ENCODE measurements at regions not wholly inside any gene's neighbourhood (a gene's known extent, or its start where the extent isn't known, plus 50 kb on each side); places are given as distances from the start of the nearest gene placed in this dataset.

DNA sequence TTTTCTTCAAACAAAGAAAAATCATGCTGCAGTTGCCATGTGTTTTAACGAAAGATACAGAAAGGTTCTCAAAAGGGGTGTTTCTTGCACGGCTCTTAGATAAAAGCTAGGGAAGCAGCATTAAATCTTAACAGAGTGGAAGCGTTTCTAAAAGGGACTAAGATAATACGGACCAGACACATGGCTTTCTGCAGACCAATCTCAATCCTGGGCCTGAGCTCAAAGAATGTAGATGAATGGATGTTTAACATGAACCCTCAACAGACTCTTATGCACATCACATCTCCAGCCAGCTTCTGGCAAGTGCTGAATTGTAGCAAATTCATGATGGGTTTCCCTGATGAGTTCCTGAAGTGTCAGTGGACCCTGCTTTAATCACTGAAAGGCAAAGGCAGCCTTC is 80.2 kb upstream of the COX10 start:
- no peak for DNase-seq (ENCODE audit: low read depth in 2 of 2)

DNA sequence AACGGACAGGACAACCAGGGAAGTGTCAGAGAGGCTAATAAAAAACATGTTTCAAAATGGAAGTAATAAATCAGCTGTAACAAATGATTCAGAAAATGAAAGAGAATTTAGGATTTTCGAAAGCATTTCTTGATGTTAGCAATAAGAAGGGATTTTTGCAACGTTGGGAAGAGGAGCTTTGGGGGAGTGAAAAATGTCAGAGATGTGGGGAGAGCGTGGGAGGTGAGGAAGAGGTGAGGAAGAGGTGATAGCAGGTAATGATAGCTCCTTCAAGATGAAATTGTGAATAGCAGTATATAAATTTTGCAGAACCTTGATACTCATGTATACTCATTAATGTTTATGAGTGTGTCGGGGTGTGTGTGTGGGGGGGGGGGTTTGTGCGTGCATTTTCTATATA is 76.2 kb upstream of the COX10 start:
- no peak for DNase-seq (ENCODE audit: low read depth in 2 of 2)

DNA sequence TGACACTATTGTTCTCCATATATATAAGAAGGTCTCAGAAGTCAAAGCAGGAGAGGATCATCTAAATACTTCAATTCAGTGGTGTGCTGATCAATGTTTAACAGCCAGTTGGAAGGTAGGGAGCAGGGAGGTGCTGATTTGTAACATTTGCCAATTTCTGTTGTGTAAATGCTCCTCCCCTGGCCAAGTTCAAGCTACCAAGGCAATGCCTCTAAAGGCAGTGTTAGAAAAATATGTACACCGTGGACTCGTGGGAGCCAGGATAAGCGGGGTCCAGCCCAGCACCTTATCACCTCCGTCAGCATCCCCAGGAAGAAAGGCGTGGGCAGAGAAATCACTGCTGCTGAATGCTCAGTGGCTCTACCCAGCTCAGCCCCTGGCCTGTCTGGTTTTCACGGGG is 75.3 kb upstream of the COX10 start:
- no peak for DNase-seq (ENCODE audit: low read depth in 2 of 2)

DNA sequence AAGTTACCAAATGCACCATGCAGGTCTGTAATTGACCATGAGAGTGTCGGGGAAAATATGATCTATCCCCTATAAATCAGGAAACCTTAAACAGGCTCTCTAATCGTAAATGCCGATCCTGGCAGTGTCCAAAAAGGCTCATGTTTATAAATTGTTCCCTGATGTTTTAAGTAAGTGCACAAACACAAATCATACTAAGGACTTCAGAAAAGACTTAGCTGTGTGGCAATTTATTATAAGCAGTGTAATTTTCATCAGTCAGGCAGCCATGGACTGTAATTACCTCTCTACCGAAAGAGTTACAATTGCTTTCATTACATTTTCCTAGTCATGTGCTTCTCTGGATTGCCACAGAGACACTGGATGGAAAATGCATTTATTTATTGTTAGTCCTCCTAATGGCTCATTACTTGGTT is 73.4 kb upstream of the COX10 start:
- DNase-seq (ENCODE audit: low read depth in 2 of 2): no peak

DNA sequence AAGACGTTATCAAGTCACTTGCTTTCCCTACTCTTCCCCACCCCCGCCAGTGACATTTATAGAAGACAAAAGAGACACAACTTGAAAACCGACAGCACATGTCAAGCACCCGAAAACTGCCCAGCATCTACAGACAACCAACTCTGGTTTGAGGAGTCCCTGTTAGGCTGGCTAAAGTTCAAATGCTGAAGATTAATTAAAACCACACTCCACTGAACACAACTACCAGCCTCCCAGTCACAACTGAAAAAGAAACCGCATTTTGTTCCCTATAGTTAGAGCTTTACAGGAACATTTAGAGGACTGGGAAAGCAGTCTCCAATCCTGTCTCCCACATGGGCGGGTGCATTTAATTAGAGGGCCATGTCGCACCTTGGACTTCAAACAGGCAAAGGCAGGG is 73.0 kb upstream of the COX10 start:
- no peak for DNase-seq (ENCODE audit: low read depth in 2 of 2)

DNA sequence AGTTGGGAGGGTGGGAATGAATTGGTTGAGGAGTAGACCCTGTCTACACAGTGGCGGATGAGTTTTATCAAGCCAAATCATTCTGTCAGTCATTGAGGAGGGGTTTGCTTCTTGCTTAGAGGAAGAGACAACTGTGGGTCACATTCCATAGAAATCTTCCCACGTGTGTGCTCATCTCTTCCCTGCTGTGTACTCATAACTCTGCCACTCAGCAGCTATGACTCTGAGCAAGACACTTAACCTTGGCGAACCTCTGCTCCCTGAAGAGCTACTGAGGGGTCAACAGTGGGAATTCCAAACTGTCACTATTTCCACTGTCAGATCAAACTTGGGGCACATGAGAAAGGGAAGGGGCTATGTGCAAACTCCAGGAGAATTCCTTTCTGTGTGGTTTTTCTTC is 72.6 kb upstream of the COX10 start:
- DNase-seq (ENCODE audit: low read depth in 2 of 2): no peak

DNA sequence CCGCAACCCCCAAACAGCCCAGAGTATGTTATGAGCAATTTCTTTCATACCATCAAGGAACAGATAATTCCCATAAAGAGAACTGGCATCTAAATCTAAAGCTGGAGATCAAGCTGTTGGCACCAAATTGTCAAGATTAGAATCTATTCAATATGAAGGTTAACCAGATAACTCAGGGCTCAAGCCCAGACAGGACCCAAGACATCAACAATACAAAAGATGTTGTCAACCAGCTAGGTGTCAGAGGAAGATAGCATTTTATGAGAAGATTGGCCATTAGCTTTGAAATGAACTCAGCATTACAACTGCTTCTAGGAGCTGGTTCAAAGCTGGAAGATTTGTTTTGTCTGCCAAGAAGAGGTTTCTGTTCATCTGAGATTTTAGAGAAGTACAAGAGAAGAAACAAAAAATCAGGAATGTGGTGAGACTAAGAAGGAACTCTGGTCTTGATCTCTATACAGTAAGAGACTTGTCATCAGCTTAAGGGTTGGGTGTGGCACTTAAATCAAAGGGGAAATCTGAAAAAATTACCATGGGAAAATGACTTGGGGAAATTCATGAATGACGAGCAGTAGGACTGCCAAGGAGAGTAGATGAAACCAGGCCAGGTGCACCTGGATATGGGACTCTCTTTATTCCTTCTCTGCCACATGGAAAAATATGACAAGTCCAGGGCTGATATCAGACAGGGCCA is 64.2 kb upstream of the COX10 start:
- no peak for DNase-seq (ENCODE audit: low read depth in 2 of 2)

DNA sequence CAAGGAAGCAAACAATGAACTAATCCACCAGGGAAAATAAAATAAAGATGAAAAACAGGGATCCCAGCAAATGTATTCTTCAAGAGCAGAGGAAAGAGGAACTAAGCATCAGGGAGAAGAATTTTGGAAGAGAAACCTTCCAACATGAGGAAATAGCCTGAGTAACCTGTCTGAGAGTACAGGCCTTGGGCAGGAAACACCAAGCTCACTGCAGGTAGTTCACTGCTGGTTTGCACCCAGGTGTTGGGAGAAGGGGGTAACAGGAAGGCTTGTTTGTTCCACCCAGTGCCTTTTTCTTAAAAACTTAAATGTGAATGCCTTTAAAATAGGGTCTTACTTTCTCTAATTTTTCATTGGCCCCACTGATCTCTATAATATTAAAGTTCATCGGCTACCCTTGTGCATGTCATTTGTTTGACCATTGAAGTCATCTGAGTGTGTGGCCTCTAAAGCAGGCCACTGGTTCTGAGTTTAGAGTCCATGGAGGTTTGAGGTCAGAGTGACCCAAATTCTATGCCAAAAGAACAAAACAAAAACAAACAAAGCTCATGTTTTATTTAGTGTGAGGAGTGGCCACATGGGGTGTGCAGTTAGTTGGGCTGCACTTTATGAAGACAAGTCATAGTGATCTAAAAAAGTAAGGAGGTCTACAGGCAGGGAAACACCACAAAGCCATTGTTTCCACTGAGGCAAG is 62.9 kb upstream of the COX10 start:
- no peak for DNase-seq (ENCODE audit: low read depth in 2 of 2)

DNA sequence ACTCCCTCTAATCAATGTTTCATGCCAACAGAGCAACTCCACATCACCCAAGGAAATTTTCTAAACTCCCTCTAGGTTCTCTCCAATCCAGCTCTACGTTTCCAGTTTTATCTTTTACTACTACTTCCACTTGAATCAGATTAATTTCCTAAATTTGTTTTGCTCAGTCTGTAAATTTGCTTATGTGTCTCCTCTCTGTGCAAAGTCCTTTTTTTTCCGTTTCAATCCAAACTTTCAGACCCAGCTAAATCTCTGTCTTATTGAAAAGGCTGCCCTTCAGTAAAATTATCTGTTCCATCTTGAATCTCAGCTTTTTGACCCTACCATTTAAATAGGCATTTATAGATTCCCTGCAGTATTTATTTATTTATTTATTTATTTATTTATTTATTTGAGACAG is 61.4 kb upstream of the COX10 start:
- DNase-seq (ENCODE audit: low read depth in 2 of 2): no peak

DNA sequence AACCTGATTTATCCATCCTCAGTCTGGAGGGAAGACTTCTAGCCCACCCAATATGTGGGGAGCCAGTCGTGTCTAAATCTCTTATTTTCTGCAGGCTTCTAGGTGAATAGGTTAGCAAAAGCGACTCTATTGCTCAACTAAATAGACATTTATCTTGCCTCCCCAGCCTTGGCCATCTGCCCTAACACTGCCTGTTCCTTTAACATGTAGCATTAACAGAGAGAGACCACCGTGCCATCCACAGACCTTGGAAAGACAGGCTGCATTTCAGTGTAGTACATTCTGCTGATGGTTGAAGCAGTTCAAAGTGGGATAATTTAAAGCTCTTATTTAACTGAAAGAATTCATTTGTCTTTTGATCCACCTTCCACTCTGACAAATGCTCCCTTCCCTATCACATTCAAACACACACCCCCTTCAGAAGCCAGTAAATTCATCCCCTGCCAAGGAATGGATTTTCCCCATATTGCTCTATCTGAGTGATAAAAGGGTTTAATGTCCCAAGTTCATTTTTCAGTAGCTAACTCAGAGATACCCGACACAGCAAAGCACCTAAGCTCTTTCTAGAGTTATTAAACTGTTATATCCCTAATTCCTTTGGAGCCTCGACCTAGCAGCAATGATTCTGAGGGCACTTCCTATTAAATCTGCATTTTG is 58.1 kb upstream of the COX10 start:
- DNase-seq (ENCODE audit: low read depth in 2 of 2): no peak

DNA sequence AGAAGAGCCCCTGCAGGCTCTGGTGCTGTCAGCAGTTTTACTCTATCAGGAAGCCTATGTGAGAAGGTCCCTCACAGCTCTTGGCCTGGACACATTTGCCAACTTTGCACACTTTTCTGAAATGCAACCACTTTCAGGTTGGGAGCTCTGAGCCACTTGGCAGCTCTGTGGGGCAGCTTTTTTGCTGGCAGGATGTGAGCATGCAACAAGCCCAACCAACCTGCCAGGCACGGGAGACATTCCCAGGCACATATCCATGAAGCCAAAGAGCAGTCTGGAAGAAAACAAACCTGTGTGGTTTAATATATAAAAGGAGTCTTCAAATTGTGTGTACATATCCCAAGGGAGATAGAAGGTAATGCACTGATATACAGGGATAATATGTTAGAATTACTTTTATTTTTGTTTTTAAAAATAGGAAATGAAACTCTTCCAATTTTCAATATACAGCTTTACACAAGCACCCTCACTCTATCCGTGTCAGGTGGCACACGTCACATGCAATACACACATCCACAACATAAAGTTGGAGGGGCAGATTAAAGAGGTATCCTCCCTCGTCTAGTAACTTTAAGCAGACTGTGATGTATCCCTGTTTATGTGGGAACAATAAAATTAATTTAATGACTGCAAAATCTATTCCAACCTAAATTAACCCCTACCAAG is 57.4 kb upstream of the COX10 start:
- no peak for DNase-seq (ENCODE audit: low read depth in 2 of 2)

DNA sequence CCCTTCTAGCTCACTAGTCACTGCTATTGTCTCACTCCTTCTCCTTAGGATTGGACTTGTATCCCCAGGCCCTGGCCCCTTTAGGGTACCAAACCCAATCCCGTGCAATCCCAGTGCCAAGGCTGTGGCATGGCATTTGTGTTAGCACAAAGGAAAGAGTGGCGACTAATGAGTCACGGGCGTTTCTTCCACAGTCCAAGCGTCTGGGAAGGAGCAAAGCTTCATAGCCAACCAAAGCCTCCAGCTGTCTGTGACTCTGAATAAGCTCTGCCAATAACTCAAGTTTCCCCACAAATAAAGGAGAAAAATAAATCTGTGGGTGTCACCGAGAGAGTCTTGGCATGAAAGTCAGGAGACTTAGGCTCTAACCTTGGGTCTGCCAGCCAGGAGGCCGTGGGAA is 54.6 kb upstream of the COX10 start:
- DNase-seq (ENCODE audit: low read depth in 2 of 2): no peak

DNA sequence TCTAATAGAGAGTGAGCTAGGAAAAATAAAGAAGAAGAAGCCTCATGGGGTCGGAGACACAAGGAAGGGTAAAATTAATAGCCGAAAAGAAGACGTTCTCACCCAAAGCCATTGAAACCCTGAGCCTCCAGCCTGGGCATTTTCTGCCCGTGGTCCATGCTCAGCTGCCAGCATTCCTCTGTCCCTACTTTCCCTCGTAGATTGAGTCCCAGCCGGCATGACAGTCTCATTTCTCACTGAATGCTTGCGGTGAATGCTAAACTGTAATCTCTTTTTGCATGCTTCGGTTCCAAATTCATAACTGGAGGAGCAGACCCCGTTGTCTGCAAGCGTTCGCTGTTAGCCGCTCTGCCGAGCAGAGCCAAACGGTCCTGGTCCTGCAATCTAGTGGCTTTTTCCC is 54.0 kb upstream of the COX10 start:
- DNase-seq (ENCODE audit: low read depth in 2 of 2): no peak

DNA sequence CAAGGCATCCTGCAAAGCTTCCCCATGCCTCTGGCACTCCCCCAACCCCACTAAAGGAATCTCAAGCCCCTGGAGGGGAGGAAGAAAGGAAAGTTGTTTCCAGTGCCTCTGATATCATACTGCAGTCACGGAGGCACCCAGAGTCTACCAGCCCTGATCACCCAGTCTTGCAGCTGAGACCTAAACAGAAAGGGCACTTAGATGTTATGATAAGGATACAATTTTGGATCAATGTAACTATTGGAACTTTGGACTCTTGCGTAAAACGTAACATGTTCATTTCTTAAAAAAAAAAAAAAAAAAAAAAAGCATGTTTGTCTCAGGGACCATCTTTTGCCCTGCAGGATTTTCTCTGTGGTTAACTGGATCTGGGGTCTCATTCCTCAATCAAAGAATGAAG is 52.4 kb upstream of the COX10 start:
- no peak for DNase-seq (ENCODE audit: low read depth in 2 of 2)

DNA sequence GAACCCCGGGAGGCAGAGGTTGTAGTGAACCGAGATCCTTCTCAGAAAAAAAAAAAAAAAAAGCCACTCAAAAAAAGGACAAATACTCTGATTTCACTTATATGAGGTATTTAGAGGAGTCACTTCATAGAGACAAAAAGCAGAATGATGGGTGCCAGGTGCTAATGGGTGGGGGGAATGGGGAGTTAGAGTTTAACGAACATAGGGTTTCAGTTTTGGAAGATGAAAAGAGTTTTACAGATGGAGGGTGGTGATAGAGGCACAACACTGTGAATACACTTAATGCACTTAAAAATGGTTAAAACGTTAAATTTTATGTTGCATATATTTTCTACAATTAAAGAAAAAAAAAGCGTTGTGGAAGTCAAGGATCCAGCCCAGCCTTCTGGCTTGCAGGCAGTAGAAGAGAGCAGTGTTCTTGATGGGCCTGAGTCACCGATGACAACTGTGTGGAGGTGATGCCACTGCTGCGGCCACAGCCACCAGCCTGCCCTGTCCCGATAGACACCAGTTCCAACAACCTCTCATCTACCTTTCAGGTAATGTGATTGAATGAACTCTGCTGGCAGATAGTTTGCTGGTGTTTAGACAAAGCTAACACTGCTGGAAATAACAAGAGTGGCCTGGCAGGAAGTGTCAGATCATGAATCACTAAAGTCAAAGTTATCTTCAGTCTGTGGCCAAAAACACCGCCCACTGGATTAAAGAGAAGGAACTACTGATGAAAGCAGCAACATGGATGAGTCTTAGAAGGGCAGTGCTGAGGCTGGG is 49.9 kb upstream of the COX10 start:
- DNase-seq (ENCODE audit: low read depth in 2 of 2): no peak
